ENCODE measurements at regions not wholly inside any gene's neighbourhood (a gene's known extent, or its start where the extent isn't known, plus 50 kb on each side); places are given as distances from the start of the nearest gene placed in this dataset.
"Not testable (repeated sequence)": the region's sequence is repeated elsewhere in the genome, so short reads cannot be mapped to it uniquely, and the experiment has no call there.

DNA sequence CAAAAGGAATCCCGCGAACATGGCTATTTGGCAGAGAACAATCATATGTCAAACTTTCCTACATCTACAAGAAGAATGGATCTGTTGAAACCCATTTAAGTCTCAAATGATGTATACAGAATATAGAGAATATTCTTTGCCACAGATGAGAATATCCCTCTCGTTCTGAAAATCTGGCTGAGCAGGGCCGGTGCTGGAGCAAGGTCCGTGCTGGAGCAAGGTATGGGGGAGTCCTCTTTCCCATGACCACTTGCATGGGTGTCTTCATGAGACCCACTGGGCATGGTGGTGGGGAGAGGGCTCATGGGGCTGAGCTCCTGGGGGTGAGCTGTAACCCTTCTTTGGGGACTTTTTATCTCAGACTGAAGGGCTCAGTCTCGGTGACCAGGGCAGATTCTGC, 440.9 kb downstream of the SOX9 start:
- no peak for ATAC-seq
- no peak for DNase-seq
- intact Hi-C loops (cut with micrococcal nuclease): no loop called here

DNA sequence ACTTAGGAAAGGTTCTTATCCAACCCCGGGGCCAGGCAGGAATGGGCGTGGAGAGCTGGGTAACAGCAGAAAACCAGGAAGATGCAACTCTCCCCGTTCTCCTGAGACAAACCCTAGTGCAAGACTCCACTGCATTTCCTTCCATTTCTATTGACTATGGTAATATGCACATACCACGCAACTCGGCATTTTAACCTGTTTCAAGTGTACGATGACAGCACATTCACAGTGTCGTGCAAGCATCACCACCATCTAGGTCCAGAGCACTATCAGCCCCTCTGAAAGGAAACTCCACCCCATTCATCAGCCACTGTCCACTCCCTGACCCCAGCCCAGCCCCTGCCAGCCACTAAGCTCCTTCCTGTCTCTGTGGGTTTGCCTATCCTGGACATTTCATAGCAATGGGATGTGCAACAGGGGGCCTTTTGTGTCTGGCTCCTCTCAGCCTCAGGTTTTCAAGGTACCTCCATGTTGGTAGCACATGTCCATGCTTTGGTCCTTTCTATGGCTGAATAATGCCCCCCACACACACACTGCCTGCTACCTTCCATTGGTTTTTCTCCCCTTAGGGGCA, 441.9 kb downstream of the SOX9 start:
- no peak for ATAC-seq
- intact Hi-C loops (cut with micrococcal nuclease): no loop called here
- no peak for DNase-seq

DNA sequence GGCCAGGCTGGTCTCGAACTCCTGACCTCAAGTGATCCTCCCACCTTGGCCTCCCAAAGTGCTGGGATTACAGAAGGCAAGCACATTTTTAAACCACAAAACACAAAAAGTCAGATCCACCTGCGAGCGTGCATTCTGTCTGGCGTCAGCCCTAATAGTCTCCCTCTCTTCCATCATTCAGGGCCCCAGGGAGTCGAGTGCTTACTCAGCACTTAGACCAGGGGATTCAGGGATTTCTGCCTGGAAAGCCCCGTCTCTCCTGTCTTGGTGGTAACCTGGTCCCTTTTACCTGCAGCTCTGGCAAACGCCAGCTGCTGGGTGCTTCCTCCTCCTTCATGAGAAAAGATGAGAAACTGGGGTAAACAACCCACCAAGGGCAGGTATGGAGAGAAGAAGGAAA, 443.1 kb downstream of the SOX9 start:
- DNase-seq: no peak
- ATAC-seq: no peak
- intact Hi-C loops (cut with micrococcal nuclease): no loop called here

DNA sequence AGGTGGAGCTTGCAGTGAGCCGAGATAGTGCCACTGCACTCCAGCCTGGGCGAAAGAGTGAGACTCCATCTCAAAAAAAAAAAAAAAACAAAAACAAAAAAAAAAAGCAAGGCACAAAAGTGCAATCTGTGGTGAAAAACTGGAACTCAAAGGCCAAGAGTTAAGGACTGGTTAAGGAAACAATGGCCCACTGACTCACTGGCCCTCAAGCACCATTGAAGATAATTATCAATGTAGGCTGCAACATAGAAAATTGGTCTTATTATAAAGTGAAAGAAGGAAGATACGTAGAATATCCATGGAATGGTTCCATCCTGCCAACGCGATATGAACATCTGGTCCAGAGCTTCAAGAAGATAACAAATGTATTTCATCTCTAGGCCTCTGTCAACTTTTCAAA, 444.2 kb downstream of the SOX9 start:
- intact Hi-C loops (cut with micrococcal nuclease): no loop called here
- no peak for ATAC-seq
- no peak for DNase-seq

DNA sequence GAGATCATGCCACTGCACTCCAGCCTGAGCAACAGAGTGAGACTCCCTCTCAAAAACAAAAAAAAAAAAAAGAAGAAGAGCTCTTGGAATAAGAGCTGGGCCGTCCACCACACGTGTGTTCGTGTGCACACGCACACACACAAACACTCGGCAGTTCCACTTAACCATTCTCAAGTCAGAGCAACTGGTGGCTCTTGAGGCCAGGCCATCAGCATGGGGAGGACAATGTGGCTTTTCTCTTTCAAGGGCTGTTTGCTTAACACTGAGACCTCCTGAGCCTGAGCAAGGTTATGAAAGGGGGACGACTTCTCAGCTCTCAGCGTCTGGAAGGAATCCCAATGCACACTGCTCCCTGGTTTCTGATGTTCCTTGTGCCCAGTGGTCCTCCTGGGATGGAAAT, 444.9 kb downstream of the SOX9 start:
- intact Hi-C loops (cut with micrococcal nuclease): no loop called here
- DNase-seq (no peak), ATAC-seq (no peak)

DNA sequence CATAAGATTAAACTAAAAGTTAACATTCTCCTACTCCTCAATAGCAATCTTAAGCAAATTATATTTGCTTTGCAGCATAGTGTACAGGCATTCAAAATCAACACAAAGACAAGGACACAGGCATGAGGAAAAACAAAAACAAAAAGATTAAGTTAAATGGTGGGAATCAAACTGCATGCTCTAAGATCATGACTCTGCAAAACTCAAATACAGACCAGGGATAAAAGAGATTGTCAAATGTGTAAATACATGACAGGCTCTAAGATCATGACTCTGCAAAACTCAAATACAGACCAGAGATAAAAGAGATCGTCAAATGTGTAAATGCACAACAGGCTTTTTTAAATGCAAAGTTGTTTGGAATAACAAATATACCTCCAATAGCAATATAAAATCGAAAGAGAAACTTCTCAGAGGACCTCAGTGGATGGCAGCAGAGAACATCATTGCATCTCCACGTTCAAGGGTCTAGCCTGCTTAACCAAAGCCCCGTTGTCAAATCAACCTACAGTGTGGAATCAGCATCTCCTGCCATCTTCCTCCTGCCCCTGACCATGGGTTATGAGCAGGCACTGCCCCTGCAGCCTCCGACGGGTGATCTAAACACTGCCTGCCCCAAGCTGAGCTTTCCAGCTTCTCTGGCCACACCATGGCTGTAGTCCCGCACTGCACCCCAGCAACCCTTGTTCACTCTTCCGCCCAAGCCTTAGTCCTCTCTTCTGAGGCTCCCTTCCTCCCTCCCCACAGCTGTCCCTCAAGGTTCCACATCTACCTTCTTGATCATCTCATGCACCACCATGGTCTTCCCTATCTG, 446.1 kb downstream of the SOX9 start:
- no peak for ATAC-seq
- intact Hi-C loops (cut with micrococcal nuclease): no loop called here

DNA sequence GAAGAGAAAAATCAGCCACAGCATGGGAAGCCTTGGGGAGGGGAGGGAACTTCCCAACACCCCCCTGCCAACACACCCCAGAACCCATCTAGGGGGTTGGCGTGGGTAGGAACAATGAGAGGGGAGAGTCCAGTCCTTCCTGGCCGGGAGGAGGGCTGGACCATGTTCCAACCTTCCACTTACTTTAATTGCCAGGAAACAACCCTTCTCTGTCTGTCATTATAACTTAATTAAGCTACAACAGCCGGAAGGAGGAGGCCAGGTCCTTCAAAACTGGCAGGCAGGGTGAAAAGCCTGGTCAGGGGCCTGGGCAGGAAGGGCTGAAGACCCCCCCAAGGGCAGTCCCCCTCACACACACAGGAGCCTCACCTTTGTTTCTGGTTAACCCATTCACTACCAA, 447.0 kb downstream of the SOX9 start:
- intact Hi-C loops (cut with micrococcal nuclease): no loop called here
- DNase-seq (no peak), ATAC-seq (no peak)

More for the DNA sequence above, 446.1 kb downstream of the SOX9 start:
- DNase-seq: no peak

DNA sequence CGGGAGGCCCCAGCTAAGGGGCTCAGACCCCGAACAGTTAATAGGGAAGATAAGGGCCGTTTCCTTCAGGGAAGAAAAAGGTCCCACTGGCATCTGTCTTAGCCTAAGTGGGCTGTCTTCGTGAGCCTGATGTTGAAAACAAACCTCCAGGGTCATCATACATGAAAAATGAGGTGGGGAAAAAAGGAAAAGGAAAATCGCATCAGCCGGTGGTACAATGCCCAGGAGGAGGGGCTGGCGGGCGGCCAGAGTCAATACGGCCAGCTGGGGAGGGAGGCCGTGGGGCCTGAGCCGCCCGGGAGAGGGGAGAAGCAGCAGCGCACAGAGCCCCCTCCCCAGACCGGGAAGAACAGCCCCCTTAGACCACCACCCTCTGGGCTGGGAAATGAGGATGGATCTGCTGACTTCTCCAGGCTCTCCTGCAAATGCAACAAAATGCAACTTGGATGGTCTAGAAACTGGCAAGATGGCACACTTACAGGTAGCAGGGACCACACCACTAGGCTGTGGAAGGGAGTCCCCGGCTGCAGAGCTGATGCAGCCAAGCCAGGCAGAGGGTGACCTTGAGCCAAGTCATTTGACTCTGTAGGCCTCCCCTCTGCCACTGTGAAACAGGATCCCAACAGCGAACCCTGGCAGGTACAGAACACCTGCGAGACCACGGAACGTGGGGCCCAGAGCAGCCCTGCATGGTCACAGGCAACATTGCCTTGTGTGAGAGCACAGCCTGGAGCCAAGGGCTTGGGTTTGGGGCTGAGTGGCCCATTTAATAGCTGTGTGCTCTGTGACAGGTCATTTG, 448.5 kb downstream of the SOX9 start:
- no peak for DNase-seq
- intact Hi-C loops (cut with micrococcal nuclease): no loop called here
- ATAC-seq: no peak

DNA sequence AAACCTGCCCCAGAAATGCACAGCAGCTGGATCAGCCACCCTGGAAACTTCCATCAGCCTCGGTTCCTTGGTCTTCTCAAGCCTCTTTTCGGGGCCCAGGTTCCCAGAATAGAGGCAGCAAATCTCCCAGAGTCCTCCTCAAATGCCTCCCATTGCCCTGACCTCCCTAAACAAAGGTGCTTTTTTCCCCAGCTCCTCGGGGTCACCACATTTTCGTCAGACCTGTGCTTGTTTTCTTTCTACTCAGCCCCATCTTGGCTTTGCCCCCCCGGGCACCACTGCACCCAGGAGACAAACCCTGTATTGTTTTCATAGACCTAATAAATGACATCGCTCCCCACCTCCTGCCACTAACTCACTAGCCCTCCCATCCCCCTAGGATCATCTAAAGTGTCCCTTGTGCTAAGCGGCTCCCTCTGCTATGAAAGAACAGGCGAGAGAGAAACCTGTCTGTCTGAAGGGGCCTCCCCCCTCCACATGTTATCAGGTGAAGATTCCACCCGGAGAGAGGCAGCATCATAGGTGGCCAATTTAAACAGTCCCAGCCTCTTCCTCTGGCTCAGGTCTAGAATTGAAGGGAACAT, 451.1 kb downstream of the SOX9 start:
- no peak for ATAC-seq
- DNase-seq: no peak
- intact Hi-C loops (cut with micrococcal nuclease): no loop called here

DNA sequence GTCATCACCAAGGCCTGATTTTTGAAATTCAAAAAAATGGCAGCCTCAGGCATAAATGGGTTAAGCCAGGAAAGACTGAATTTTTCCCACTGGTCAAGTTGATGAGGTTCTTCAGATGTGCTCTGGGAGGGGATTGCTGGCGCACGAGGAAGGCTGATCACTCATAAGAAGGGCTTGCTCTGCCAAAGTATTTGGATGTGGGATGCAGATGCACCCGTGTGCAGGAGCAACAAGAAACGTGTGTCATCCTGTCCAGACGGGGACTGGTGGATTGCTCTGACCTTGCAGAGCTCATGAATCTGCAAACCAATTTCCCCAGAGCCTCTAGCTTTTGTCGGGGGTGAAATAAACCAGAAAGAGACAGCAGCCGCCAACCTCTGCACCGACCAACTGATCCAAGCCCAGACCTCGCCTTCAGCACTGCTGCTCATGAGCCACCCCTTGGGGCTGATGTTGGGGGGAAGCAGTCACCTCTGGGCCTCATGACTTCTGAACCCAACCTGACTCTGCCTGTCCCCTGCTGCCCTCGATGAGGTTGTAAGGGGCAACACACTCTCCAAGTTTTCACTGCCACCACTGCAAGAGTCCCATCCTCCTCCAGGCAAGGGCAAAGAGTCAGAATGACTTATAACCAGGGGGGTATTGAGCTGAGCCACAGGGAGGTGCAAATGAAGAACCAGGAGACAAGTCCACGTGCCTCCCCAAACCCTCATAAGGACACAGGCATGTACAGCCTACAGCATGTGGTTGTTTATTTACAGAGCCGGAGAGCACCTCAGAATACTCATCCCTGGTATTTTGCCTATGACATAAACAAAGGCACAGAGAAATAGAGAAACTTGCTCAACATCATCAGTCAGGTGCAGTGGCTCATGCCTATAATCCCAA, 452.0 kb downstream of the SOX9 start:
- no peak for ATAC-seq
- no peak for DNase-seq
- intact Hi-C loops (cut with micrococcal nuclease): no loop called here

DNA sequence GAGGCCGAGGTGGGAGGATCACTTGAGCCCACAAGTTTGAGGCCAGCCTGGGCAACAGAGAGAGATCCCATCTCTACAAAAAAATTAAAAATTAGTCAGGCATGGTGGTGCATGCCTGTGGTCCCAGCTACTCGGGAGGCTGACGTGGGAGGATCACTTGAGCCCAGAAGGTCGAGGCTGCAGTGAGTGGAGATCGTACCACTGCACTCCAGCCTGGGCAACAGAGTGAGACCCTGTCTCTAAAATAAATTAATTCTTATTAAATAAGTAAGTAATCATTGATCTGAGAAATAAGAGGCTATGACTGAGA, 452.6 kb downstream of the SOX9 start:
- intact Hi-C loops (cut with micrococcal nuclease); DNase-seq; ATAC-seq: not testable (repeated sequence)

DNA sequence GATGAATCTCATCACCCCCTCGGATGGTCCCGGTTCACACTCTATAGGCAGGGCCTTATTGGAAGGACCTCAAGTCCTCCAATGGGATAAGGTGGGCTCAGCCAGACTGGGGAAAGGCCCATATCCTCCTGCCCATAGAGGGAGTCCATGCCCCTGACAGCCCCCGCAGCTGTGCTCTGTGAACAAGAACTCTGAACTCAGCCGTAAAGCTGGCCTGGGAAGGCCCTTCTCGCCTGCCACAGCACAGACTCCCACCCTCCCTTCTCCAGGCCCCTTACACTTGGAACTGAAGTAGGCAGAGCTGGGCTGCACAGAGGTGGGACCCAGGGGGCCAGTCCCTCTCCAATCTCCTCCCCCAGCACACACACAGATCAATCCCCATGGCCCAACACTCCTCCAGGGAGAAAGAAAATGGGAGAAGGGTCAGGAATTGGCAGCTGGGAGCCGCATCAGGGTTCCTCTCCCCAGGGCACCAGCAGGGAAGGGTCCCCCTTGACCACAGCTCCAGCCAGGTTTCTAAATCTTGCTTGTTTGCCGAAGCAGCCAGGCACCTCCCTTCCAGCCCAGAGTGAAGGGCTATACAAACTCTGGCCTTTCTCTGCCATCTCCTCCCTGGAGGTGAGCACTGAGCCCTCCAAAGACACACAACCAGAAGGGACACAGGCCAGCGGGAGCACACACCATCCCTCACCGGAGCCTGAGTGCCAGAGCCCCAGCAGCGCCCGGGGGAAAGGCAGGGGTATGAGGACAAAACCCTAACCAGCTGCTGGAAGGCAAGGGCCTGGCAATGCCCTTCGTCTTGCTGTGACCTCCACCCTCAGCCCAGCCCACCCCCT, 454.1 kb downstream of the SOX9 start:
- DNase-seq (no peak), ATAC-seq (no peak)
- intact Hi-C loops (cut with micrococcal nuclease): no loop called here

DNA sequence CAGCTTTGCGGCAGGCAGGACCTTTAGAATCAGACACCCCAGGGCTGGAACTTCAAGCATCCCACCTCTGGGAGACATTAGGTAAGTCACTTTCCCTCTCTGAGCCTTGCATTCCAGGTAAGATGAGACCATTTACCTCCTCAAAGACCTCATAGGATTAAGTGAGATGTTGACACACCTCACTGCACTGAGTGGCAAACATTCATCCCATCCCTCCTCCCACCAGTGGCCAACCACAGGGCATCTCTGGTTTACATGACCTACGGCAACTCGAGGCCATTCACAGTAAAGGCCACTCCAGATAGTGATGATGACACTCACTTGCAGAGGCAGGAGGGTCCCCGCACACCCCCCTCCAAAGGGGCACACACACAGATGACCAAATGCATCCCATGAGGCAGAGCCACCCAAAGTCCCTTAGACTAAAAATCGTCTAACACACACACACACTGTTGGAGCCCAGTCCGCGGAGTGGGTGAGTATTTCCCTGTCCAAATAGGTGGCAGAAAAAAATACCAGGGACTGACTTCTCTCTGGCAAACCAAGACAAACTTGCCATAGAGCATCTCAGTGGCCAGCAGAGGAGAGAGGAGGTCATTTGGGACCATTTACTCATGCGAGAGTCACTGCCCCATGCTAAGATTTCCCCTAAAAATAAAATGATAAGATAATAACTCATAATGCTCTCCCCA, 454.9 kb downstream of the SOX9 start:
- no peak for DNase-seq
- intact Hi-C loops (cut with micrococcal nuclease): no loop called here
- ATAC-seq: no peak

DNA sequence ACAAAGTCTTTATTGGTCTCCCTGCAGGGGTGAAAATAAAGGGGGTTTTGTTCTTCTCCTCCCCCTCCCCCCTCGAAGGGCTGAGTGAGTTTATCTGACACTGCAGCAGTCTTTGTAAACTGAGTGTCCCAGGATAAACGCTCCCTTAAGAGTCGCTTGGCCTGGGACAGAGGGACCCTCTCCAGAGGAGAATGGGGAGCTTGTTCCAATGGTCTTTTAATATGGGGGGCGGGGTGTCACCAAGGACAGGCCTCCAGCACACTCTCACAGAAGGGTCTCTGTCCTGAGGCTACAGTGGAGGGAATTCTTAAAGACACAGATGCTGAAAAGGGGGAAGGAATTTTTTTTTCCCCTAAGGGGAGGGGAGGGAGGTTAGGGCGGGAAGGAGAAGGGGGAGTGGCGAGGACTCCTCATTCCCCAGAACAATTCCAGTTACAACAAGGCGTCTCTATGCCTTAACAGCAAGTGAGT, 455.5 kb downstream of the SOX9 start:
- intact Hi-C loops (cut with micrococcal nuclease): no loop called here
- DNase-seq (no peak), ATAC-seq (peak; percentile 37)

DNA sequence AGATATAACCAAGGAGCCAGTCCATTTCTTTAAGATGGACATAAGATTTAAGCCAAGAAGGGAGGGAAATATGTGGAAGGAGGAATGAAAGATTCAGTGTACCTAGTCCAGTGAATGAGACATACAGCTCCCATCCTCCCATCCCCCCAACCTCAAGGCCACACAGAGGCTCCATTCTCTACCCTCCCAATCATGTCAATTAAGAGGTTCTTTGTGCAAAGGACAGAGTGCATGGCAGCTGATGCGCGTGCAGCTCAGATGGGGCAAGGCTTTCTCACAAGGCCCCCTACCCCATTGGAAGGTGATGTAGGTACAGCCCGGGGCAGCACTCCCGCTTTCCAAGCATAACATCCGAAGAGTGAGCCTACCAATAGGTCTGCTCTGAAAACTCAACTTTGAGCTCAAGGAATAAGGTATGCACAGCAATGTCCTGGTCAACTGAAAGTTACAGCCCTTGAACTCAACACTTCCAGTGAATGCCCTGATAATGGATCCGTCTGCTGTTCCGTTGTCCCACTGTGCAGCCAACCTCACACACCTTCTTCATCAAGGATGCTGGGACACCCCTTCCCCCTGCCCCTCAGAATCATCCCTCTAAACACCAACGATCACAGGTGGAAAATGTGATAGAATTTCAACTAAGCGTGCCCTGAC, 458.1 kb downstream of the SOX9 start:
- no peak for ATAC-seq
- no peak for DNase-seq
- intact Hi-C loops (cut with micrococcal nuclease): no loop called here

DNA sequence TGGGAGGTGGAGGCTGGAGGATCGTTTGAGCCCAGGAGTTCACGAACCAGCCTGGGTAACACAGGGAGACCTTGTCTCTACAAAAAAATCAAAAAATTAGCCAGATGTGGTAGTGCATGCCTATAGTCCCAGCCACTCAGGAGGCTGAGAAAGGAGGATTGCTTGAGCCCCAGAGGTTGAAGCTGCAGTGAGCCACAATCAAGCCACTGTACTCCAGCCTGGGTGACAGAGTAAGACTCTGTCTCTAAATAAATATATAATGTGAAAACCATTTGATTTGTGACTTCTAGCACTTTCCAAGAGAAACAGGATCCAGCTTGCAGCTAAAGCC, 459.1 kb downstream of the SOX9 start:
- ATAC-seq (no peak), DNase-seq (no peak)
- intact Hi-C loops (cut with micrococcal nuclease): no loop called here

DNA sequence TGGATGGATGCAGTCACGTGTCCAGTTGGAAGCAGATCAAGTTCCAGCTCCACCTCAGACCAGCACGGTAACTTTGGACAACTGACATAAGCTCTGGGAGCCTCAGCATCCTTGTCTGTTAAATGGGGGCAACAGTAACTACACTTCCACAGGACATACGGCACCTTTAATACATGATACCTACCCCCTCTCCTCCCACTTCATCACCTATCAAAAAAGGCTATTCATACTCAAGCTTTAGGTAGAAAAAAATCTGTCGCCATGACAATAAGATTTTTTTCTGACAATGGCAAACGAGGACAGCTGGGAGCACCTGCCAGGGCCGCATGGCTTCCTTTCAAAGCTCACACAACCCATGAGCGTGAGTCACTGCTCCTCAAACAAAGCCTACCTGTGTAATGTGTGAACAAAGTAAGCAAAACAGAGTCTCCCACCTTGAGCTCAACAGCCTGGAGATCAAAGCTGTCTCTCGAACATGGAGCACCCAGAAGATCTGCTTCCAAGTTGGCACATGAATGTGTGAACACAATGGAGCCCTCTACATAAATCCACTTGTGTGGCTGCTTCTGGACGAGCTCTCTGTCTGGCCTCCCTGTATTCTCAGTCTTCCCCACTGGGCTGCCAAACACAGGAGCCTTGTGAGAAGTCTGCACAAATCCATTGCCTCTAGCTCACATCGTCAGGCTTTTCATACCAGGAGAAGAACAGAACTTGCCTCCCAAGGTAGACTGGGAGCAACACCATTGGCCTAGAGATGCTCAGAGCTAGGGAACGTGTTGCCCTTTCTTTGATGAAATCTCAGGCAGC, 459.7 kb downstream of the SOX9 start:
- ATAC-seq (no peak), DNase-seq (no peak)
- intact Hi-C loops (cut with micrococcal nuclease): no loop called here
